ENCODE measurements at regions not wholly inside any gene's neighbourhood (a gene's known extent, or its start where the extent isn't known, plus 50 kb on each side); places are given as distances from the start of the nearest gene placed in this dataset.
A peak's percentile ranks its signal among the peaks of the same experiment; 100 is the strongest.

DNA sequence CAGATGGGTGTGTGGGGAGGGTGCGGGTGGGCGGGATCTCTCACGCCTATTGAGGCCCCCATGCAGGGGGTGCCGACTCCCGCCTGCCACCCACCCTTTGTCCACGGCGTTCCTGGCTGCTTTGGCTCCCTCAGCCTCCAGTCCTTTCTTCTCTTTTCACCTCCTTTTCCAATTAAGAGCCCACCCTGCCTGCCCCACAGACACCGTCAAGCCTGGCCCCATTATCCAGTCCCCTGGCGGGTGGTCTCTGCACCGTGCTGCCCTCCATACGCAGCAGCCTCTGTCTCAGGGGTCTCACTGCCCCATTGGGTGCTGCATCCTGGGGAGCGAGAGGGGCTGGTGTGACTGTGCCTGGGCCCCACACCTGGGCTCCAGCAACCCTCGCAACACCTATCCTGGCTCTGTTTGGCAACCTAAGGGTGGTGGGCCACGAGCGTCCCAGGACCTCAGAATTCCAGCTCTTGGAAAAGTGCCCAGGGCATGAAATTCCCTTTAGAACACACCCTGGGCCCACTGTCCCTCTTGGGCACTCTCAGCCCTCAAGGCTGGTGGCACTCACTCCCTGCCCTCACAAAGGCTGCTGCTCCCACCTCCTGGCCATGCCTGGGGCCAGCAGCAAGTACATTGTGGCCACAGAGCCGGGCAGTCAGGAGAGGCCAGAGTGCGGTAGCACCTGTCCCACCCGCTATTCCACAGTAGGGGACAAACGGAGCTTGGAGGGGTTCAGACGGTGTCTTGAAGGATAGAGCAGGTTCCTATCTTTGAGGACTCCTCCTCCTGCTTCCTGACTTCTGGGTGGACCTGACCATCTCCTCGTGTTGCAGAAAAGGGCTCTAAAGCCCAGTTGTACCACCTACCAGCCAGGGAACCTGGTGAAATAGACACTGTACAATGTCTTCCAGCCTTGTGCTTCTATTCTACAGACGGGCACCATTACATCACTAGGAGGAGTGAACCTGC lies 114.1 kb downstream of the KIF26A start:
- Histone ChIP-seq H3K27ac (ENCODE audit: low read depth, low read length) (no peak overlapping the region), H3K4me2 (ENCODE audit: insufficient read depth, low read length) (no peak overlapping the region), H2AFZ (ENCODE audit: low read length) (no peak overlapping the region), H3K9me3 (ENCODE audit: low read depth, low read length) (no peaks in the 10 kb centered on the region), H3K79me2 (ENCODE audit: insufficient read depth, low read length) (no peaks in the 10 kb centered on the region), H3K4me3 (ENCODE audit: insufficient read depth, low read length) (no peak overlapping the region), H3K36me3 (ENCODE audit: insufficient read depth, low read length) (no peaks in the 10 kb centered on the region), H3K4me1 (ENCODE audit: insufficient read depth, low read length) (no peaks in the 10 kb centered on the region), H4K20me1 (ENCODE audit: insufficient read depth, low read length) (no peaks in the 10 kb centered on the region), H3K27me3 (ENCODE audit: insufficient read depth, low read length) (no peaks in the 10 kb centered on the region)
- DNase-seq (ENCODE audit: insufficient read length, low spot score, missing footprints) = peak; percentile 71
- TF ChIP-seq, protein P1, sequence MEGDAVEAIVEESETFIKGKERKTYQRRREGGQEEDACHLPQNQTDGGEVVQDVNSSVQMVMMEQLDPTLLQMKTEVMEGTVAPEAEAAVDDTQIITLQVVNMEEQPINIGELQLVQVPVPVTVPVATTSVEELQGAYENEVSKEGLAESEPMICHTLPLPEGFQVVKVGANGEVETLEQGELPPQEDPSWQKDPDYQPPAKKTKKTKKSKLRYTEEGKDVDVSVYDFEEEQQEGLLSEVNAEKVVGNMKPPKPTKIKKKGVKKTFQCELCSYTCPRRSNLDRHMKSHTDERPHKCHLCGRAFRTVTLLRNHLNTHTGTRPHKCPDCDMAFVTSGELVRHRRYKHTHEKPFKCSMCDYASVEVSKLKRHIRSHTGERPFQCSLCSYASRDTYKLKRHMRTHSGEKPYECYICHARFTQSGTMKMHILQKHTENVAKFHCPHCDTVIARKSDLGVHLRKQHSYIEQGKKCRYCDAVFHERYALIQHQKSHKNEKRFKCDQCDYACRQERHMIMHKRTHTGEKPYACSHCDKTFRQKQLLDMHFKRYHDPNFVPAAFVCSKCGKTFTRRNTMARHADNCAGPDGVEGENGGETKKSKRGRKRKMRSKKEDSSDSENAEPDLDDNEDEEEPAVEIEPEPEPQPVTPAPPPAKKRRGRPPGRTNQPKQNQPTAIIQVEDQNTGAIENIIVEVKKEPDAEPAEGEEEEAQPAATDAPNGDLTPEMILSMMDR (IDR thresholded peaks at IDR 0.05; ENCODE audit: extremely low read depth, low read depth, low read length) = no peak

DNA sequence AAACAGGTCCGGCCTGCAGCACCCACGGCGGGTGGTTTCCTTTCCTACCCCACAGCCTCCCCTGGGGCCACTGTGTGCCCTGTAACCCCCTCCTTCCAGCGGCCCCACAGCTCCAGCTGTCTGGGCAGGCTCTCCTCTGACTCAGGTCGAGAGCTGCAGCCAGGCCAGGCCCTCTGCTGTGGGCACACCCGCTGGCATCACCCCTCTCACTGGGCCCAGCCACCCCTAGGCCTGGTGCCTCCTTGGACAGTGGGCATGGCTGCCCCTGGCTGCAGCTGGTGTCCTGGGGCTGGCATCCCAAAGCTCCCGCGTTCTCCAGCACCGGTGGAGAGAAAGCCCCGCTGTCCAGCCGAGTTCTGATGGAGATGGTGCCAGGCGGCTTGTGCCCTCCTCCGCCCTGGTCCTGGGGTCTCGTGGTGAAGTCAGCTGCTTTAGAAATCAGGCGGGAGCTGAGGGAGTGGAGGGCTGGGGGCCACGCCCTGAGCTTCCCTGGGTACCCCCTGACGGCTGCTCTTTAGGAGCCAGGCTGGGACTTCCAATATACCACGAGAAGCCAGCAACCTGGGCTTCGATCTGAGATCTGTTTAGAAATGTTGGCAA lies 114.9 kb downstream of the KIF26A start:
- no peak overlapping the region for H3K4me2 ChIP-seq (ENCODE audit: insufficient read depth, low read length)
- H3K9me3 ChIP-seq (ENCODE audit: low read depth, low read length) = no peaks in the 10 kb centered on the region
- H3K36me3 ChIP-seq (ENCODE audit: insufficient read depth, low read length) = no peaks in the 10 kb centered on the region
- H2AFZ ChIP-seq (ENCODE audit: low read length) = no peak overlapping the region
- H3K27ac ChIP-seq (ENCODE audit: low read depth, low read length) = no peak overlapping the region
- H3K79me2 ChIP-seq (ENCODE audit: insufficient read depth, low read length) = no peaks in the 10 kb centered on the region
- H3K4me3 ChIP-seq (ENCODE audit: insufficient read depth, low read length) = no peak overlapping the region
- no peaks in the 10 kb centered on the region for H3K27me3 ChIP-seq (ENCODE audit: insufficient read depth, low read length)
- H4K20me1 ChIP-seq (ENCODE audit: insufficient read depth, low read length) = no peaks in the 10 kb centered on the region
- no peaks in the 10 kb centered on the region for H3K4me1 ChIP-seq (ENCODE audit: insufficient read depth, low read length)
- TF ChIP-seq, protein P1 (IDR thresholded peaks at IDR 0.05; ENCODE audit: extremely low read depth, low read depth, low read length) = no peak
- peak; percentile 52 for DNase-seq (ENCODE audit: insufficient read length, low spot score, missing footprints)

DNA sequence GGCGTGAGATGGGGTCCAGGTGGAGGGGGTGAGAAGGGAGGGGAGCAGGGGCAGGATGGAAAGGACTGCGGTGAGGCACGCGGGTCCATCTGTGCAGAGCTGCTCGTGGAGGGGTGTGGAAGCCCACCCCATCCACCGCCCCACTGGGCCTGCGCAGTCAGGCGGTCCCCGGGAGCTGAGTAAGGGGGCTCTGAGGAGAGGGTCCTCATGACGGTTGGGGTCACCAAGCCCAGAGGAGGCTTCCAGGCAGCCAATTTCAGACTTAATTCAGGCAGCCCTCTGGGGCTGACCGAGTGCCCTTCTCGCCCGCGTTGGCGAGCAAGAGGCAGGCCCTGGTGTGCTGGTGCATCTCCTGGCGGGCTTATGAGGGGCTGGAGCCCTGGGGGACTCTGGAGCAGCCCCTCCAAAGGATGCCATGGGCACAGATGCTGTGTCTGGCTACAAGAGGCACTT lies 115.5 kb downstream of the KIF26A start:
- no peaks in the 10 kb centered on the region for H3K36me3 ChIP-seq (ENCODE audit: insufficient read depth, low read length)
- no peaks in the 10 kb centered on the region for H3K4me1 ChIP-seq (ENCODE audit: insufficient read depth, low read length)
- DNase-seq (ENCODE audit: insufficient read length, low spot score, missing footprints) = peak; percentile 57
- no peaks in the 10 kb centered on the region for H3K27me3 ChIP-seq (ENCODE audit: insufficient read depth, low read length)
- no peak overlapping the region for H2AFZ ChIP-seq (ENCODE audit: low read length)
- no peaks in the 10 kb centered on the region for H4K20me1 ChIP-seq (ENCODE audit: insufficient read depth, low read length)
- H3K9me3 ChIP-seq (ENCODE audit: low read depth, low read length) = no peaks in the 10 kb centered on the region
- no peak overlapping the region for H3K4me3 ChIP-seq (ENCODE audit: insufficient read depth, low read length)
- H3K4me2 ChIP-seq (ENCODE audit: insufficient read depth, low read length) = no peak overlapping the region
- TF ChIP-seq, protein P1 (IDR thresholded peaks at IDR 0.05; ENCODE audit: extremely low read depth, low read depth, low read length) = no peak
- no peaks in the 10 kb centered on the region for H3K79me2 ChIP-seq (ENCODE audit: insufficient read depth, low read length)
- H3K27ac ChIP-seq (ENCODE audit: low read depth, low read length) = no peak overlapping the region
